Stimulated activated CD4-positive, alpha-beta T cell treated with anti-CD3 and anti-CD28 coated beads, Interleukin-12 subunit alpha, Interleukin-12 subunit beta, amount 100 ng/mL, for 4 hours (primary cell): ENCODE measurements at regions not wholly inside any gene's neighbourhood (a gene's known extent, or its start where the extent isn't known, plus 50 kb on each side); places are given as distances from the start of the nearest gene placed in this dataset.
"Not testable (repeated sequence)": the region's sequence is repeated elsewhere in the genome, so short reads cannot be mapped to it uniquely, and the experiment has no call there.

Source experiments
- DNase-seq: peaks from one replicate; pipeline ENCODE4 v3.0.0-alpha.2; 2020

DNA sequence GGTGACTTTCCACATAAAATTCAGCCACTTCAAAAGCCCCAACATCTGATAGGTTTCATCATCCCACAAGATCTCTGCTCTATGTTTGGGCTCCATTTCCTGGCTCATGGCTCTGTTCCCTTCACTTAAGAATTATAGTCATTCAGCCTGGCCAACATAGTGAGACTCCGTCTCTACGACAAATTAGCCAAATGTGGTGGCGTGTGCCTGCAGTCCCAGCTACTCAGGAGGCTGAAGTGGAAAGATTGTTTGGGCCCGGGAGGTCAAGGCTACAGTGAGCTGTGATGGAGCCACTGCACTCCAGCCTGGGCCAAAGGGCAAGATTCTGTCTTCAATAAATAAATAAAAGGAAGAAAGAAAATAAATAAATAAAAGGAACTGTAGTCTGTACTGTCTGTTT lies 57.9 kb upstream of the CTSV start:
- no peak for DNase-seq

GRCh38 chr9:97089361-97089760 lies 50.4 kb upstream of the CTSV start:
- not testable (repeated sequence) for DNase-seq
